BE2C (cell line): ENCODE measurements at regions not wholly inside any gene's neighbourhood (a gene's known extent, or its start where the extent isn't known, plus 50 kb on each side); places are given as distances from the start of the nearest gene placed in this dataset.

ENCODE experiments used
- DNase-seq: peaks from one replicate; pipeline ENCODE4 v3.0.0-alpha.2; 2020
- H3K27me3 ChIP-seq: fragments of 250-450 bp; sonication (Bioruptor Pico); 2 replicates; pipeline ENCODE4 v1.5.1; 2020; ENCODE audit warnings: mild to moderate bottlenecking
- H3K36me3 ChIP-seq: fragments of 250-450 bp; sonication (Bioruptor Pico); 2 replicates; pipeline ENCODE4 v1.5.1; 2020; ENCODE audit warnings: mild to moderate bottlenecking
- H3K4me1 ChIP-seq: fragments of 250-450 bp; sonication (Bioruptor Pico); 2 replicates; pipeline ENCODE4 v1.5.1; 2020
- H3K4me3 ChIP-seq: 2 replicates; pipeline ENCODE4 v1.5.1; 2011; ENCODE audit warnings: low read depth, low read length
- H3K9me3 ChIP-seq: fragments of 250-450 bp; sonication (Bioruptor Pico); 2 replicates; pipeline ENCODE4 v1.5.1; 2020
- TF ChIP-seq, protein P1 (sequence below): IDR thresholded peaks from 2 replicates; pipeline ENCODE4 v1.5.1; 2012; ENCODE audit warnings: mild to moderate bottlenecking, low read depth, low read length

DNA sequence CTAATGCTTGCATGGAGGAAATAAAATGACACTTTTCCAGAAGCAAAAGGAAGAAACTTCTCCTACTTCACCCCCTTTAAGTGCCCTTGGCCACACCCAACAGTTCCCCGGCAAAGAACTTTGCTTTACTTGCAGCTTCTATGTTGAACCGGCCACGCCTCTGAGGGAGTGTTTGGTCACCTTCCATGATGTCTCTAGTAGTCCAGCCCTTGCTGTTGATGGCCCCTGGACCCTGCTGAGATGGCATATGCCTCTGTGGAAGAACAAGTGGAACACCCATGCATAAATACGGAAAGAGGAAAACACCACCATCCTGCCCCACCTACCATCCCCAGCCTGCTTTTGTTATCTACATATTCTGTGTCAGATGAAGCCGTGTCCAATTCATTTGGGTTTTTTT lies 218.3 kb upstream of the POU3F3 start:
- no peak overlapping the region for H3K4me3 ChIP-seq
- no peak for DNase-seq
- peaks cover 14% of the 10 kb centered on the region for H3K4me1 ChIP-seq
- H3K27me3 ChIP-seq = no peaks in the 10 kb centered on the region
- no peaks in the 10 kb centered on the region for H3K9me3 ChIP-seq
- H3K36me3 ChIP-seq = no peaks in the 10 kb centered on the region
- TF ChIP-seq, protein P1, sequence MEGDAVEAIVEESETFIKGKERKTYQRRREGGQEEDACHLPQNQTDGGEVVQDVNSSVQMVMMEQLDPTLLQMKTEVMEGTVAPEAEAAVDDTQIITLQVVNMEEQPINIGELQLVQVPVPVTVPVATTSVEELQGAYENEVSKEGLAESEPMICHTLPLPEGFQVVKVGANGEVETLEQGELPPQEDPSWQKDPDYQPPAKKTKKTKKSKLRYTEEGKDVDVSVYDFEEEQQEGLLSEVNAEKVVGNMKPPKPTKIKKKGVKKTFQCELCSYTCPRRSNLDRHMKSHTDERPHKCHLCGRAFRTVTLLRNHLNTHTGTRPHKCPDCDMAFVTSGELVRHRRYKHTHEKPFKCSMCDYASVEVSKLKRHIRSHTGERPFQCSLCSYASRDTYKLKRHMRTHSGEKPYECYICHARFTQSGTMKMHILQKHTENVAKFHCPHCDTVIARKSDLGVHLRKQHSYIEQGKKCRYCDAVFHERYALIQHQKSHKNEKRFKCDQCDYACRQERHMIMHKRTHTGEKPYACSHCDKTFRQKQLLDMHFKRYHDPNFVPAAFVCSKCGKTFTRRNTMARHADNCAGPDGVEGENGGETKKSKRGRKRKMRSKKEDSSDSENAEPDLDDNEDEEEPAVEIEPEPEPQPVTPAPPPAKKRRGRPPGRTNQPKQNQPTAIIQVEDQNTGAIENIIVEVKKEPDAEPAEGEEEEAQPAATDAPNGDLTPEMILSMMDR = no peak

DNA sequence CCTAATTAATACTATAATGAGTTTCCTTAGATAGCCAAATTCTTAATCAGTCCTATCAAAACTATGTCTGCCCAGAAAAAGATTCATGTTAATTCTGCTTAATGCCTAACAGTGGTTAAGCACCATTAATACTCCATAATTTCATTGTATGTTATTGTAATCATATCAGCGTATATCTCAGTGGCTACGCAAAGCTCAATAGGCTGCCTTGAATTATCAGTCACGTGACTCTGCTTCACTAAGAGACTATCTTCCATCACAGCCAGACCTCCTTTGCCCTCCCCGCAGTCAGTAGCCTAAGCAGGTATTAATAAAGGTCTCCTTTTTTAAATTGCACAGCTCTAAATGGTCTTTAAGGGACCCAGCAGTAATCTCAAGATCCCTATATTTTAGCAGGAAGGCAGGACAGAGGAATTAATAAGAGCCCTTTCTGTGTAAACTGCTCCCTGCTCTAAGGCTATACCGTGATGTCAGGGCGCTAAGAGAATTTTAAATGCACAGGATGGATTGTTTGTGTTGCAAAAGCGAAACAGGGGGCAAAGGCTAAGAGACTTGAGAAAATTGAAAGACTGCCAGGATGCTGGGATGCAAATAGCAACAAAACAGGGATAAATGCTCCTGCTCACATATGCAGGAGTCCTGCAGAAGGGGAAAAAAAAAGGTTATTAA lies 215.6 kb upstream of the POU3F3 start:
- Histone ChIP-seq H3K4me3 (peak overlapping the region; percentile 23; the same call in 1 of the 2 replicates), H3K36me3 (no peaks in the 10 kb centered on the region), H3K4me1 (peaks cover 14% of the 10 kb centered on the region), H3K27me3 (no peaks in the 10 kb centered on the region), H3K9me3 (no peaks in the 10 kb centered on the region)
- TF ChIP-seq, protein P1 = no peak
- peak; percentile 40 for DNase-seq

DNA sequence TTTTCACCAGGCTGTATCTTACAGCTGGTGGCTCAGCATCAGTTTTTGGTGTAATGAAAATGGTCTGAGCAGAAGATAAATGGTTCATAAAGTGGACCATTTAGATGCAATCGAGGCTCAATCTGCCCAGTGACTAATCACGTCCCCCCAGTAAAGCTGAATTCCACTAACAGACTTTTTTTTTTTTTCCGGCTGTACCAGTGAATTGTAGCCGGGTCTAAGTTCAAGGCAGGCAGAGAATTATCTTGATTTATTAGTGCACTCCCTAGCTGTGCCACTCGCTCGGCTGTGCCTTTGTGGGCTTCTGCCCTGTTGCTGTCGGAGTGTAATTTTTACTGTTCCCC lies 215.1 kb upstream of the POU3F3 start:
- Histone ChIP-seq H3K4me1 (peaks cover 14% of the 10 kb centered on the region), H3K9me3 (no peaks in the 10 kb centered on the region), H3K4me3 (no peak overlapping the region; the same call in 1 of the 2 replicates), H3K36me3 (no peaks in the 10 kb centered on the region), H3K27me3 (no peaks in the 10 kb centered on the region)
- TF ChIP-seq, protein P1 = no peak
- peak; percentile 45 for DNase-seq

DNA sequence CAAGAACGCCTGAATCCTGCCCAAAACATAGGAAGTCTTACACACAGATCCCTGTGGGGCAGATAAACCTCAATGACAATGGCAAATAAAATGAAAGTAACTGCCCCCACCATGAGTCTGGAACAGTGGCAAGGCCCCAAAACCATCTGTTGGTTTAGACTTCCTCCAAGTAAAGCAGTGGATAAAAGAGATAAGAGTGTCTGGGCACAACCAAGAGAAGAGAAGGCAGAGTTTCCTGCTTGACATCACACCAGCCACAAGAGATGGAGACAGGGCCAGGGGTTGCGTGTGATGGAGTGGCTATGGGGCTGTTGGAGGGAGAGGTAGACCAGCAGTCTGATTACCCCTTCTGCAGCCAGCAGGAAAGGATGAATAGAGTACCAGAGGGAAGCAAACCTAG lies 212.1 kb upstream of the POU3F3 start:
- TF ChIP-seq, protein P1 = no peak
- H3K27me3 ChIP-seq = no peaks in the 10 kb centered on the region
- H3K9me3 ChIP-seq = no peaks in the 10 kb centered on the region
- H3K4me3 ChIP-seq = no peak overlapping the region
- peaks cover 12% of the 10 kb centered on the region for H3K4me1 ChIP-seq
- H3K36me3 ChIP-seq = no peaks in the 10 kb centered on the region
- no peak for DNase-seq

DNA sequence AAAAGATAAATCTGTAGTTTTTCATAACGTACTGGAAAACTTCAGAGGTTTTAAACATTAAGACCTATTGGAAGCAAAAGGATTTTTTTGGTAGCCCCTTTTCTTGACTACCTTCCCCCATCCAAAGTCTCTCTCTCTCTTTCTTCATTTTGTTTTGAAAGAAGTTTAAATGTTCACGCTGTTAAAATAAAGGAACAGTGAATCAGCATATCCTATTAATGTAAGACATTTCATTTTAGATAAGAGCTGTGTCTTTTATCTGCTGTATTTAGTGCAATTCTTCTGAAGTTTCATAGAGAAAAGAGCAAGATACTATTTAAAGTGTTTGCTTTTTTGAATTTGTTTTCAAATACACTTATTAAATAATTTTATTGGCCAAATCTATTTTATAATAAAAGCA lies 205.5 kb upstream of the POU3F3 start:
- no peak overlapping the region for H3K4me3 ChIP-seq
- no peak for DNase-seq
- no peaks in the 10 kb centered on the region for H3K36me3 ChIP-seq
- no peaks in the 10 kb centered on the region for H3K9me3 ChIP-seq
- no peaks in the 10 kb centered on the region for H3K27me3 ChIP-seq
- TF ChIP-seq, protein P1 = no peak
- no peaks in the 10 kb centered on the region for H3K4me1 ChIP-seq

DNA sequence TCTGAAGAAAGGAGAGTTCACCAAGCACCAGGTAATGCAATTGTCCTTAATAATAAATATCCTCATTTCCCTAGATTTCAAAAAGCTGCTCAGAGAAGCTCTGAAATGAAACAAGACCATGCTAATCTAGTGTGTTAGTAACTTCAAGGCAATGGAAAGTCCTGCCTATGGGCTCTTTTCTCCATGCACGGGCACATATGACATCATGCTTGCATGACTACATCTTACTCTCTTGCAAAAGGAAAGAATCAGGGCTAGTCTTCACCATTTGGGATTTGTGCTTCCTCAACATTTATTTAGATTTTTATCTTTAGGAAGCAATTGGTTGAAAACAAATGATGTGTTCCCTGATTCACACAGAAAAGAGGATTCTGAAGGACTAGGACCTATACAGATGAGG lies 204.0 kb upstream of the POU3F3 start:
- DNase-seq = no peak
- TF ChIP-seq, protein P1 = no peak
- no peaks in the 10 kb centered on the region for H3K36me3 ChIP-seq
- no peak overlapping the region for H3K4me3 ChIP-seq
- no peaks in the 10 kb centered on the region for H3K9me3 ChIP-seq
- peaks cover 10% of the 10 kb centered on the region for H3K4me1 ChIP-seq
- no peaks in the 10 kb centered on the region for H3K27me3 ChIP-seq
